ENCODE measurements at regions not wholly inside any gene's neighbourhood (a gene's known extent, or its start where the extent isn't known, plus 50 kb on each side); places are given as distances from the start of the nearest gene placed in this dataset.
A peak's percentile ranks its signal among the peaks of the same experiment; 100 is the strongest.

GRCh38 chr6:167574431-167575151 lies 249.7 kb downstream of the TTLL2 start:
- no peak for DNase-seq

DNA sequence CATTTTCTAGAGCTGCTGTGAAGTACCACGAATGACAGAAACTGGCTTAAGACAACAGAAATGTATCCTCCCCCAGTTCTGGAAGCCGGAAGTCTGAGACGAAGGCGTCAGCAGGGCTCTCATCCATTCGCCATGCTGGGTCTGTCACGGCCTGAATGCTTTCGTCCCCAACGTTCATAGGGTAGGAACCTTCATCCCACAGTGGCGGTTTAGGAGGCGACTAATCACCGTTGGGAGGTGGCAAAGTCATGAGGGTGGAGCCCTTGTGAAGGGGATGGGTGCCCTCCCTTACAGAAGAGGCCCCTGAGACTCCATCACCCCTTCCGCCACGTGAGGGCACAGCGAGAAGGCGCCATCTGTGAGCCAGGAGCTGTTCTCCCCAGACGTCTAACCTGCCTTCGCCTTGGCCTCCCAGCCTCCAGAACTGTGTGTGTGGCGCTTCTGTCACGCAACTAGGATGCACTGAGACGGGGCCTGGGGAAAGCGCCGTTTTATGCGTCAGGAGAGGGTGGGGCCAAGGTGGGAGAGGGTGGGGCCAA lies 250.3 kb downstream of the TTLL2 start:
- DNase-seq = no peak

- DNase-seq = no peak
These were observed 250.5 kb upstream of the AFDN start for GRCh38 chr6:167576050-167576741.

DNA sequence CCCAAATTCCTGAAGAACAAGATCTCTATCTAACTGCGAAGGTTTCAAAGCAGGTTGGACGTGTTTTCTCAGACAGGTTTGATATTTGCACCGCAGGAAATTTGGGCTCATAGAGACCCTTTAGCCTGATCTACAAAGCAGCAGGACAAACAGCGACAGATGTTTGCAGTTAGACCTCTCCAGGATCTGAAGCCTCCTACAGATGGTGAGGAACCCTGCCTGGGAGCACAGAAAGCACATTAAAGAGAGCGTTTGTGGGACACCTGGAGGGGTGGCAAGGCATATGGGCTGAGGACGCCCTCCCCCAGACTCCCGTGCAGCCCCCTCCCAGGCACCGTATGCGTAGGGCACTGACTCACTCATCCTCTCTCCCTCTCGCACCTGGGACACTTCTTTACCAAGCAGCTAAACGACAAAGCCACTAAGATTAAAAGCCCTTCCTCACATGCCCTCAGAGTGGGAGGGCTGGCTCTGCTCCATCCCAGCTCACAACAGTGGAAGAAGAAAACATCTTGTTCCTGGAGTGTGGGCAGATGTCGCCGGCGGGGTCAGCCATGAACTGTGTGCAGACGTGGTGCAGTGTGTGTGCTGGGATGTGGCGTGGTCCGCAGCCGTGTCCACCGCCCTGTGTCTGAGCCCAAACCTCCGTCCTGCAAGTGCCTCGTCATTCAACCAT lies 249.7 kb upstream of the AFDN start:
- no peak for DNase-seq

DNA sequence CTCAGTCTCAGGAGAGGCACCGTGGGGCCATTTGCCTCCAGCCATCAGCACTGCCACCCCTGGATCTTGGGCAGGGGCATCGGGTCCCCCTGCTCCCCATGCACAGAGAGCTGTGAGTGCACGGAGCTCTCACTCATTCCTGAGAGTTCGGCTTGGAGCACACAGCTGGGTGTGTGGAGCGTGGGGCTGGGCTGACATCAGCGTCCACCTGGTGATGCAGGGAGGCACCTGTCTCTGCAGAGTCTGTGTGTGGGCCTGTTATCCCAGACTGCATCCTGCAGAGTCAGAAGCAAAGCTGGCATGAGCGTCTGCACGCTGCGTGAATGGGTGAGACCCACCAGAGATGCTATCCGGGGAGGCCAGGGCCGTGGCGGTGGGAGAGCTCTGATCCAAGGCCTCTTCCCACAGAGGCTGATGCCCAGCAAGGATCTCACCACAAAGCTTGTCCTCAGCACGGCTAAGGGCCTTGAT lies 248.8 kb upstream of the AFDN start:
- no peak for DNase-seq

DNA sequence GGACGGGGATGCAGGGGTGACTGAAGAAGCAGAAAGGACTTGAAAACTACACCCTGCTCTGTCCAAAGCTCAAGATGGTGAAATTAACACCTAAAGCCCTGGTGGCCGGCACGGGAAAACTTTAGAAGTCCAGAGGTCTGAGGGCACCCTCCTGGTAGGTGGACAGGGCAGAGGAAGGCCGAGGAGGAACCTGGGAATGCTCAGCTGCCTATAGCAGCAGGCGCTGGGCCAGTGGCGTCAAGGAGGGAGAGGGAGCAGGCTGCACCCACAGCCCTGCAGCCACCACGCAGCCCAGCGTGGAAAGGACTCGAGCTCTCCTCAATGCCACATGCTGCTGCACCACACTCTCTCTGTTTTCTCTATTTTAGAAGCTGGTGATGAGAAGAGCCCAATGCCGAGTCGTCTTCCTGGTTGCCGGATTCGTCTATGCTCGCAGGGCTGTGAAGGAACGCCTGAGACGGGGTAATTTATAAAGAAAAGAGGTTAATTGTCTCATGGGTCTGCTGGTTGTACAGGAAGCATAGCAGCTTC lies 248.3 kb upstream of the AFDN start:
- no peak for DNase-seq

DNA sequence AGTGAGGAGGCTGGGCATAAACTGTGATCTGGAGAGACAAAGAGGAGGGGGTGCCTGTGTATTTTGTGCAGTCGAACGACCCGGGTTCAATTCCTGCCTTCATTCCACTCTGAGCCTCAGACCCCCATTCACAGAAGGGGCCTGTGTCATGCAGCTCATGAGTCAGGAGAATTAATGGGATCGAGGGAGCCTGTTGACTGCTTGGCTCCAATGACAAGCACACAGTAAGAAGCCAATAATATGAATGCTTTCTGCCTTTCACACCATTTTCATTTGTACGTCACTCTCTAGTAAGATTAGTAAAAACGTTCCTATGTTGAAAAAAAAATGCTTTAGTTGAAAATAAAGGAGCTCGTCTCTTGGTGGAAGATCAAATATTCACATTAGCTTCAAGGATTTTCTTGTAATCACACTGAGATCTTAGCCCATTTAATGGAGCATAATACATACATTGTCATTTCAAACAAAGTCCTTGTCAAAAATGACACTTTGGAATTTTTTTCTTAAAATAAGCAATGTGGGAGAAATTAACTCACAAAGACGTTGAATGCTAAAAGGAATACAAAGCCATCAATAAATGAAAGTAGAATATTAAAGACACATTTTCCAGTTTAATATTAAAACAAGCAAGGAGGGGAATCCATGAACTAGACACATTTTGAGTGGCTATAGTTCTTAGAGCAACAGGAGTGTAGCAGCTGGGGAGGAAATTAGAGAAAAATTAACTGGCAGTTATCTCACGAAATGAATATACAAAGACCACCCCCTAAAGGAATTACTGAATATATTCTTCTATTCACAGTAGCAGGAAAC lies 246.7 kb upstream of the AFDN start:
- no peak for DNase-seq

- DNase-seq = no peak
These were observed 246.1 kb upstream of the AFDN start for GRCh38 chr6:167580619-167580911.

DNA sequence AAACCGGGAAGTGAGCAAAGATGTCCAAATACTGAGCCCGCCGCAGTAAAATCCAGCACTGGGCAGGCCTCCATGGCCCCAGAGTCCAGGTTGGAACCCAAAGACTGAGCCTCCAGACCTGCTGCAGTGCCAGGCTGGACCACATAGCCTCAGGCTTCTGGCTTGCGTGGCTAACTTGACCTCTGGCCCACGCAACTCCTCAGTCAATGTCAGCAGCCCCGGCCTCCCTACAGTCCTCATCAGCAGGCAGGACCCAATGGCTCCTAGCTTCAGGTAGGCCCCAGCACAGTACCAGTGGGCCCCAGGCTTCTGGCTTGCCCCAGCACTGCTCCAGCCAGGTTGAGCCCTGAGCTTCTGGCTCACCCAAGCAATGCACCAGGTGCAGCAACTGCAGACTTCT lies 245.1 kb upstream of the AFDN start:
- DNase-seq = no peak

DNA sequence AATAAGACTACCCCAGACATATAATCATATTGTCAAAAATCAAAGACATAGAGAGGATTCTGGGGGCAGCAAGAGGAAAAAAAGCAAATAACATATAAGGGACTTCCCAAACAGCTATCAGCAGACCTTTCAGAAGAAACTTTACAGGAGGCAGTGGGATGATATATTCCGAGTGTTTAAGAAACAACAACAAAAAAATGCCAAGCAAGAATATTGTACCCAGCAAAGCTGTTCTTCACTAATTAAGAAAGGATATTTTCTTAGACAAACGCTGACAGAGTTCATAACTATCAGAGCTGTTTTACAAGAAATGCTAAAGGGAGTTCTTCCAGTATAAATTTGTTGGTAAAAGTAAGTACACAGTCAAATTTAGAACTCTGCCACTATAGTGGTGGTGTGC lies 243.3 kb upstream of the AFDN start:
- no peak for DNase-seq

DNA sequence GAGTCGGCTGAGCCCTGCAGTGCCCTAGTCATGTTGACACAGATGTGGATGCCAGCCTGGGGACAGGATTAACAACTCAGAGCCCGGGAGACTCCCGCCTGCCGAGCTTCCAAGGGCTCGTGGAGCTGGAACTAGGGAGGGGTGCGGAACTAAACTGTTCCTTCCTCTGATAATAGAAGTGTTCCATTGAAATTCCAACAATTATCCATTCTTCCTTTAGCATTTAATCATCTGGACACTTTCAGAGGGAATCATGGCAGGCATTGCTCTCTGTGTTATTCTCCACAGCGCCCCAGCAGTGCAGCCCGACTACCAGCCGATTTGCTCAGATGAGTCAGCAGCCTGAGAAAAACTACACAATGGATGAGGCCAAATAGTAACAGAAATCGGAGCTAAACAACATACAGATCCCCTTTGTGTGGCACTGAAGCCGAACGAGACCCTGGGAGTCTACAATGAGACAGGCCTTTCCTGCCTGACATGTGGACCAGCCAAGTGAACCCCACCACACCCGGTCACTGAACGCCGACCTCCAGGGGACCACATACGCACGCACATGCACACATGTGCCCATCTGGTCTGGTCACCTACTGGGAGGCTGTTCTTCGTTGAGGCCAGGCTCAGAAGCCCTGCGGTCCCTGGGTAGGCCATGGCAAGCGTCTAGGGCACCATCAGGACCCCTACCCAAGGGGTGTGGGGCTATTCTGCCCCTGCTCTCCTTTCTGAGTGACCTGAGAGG lies 238.4 kb upstream of the AFDN start:
- peak in 15 of 56 donors; percentile 23 to 66 (median 34) for DNase-seq

DNA sequence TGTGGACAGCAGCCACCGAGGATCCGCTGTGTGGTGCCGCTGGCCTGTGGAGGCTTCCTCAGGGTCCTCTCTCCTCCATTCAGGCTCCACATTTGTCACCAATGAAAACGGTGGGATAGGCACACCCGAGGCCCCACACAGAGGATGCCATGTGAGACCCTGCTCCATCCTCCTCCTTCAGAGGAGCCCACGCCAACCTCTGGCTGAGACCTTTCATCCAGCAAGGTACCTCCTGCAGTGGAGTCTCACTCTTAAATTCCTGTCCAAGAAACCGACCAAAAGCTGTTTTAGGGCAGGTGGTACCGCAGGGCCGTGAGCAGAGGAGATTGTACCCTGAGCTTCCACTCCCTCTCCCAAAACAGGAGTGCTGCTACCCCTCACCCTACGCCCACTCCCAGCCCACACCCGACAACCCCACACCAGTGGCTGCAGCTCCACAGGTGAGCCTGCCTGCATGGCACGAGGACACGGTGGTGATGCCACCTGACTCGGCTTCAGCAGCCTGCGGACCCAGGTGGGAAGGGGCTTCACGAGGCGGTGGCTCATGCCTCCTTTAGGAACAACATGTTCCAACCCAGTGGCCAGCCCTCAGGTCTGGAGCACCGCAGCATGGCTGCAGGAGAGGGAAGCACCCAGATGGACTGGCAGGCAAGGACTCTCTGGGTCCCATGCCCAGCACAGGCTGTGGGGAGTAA lies 237.6 kb upstream of the AFDN start:
- no peak for DNase-seq

DNA sequence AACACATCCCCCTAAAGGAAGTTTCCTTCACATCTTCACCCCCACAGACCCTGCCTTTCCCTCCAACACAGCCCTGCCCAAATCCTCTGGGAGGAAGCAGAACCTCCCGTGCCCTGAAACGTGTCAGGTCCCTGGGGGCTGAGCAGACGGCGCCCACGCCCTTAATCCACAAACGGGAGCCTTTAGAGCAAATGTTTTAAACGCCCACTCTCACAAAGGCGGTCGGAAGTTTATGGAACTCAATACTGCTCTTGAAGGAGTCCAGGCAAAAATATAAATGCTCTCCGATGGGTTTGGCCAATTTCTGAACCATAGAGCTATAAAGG lies 237.1 kb upstream of the AFDN start:
- DNase-seq = no peak

GRCh38 chr6:167590193-167590592 lies 236.5 kb upstream of the AFDN start:
- no peak for DNase-seq

All from amygdala (tissue), 56 donors.